Central memory CD8-positive, alpha-beta T cell (primary cell): ENCODE measurements at regions not wholly inside any gene's neighbourhood (a gene's known extent, or its start where the extent isn't known, plus 50 kb on each side); places are given as distances from the start of the nearest gene placed in this dataset.

Source experiments
- ATAC-seq: fragments of 150-1000 bp; cut with Tn5 transposase; replicated peaks from 2 replicates; pipeline ENCODE4 v1.10.0; 2022; ENCODE audit warnings: mild to moderate bottlenecking, moderate FRiP score, moderate number of reproducible peaks; ENCODE audit not compliant: poor library complexity, severe bottlenecking; ENCODE audit errors: extremely low read depth
- DNase-seq, 2 donors: peaks; one replicate each; pipeline ENCODE4 v3.0.0; 2021; ENCODE audit warnings: low spot score in 2 of 2
- H3K27ac Mint-ChIP-seq: one replicate; pipeline ENCODE4 v1.8.0; 2022; ENCODE audit warnings: low read depth, mild to moderate bottlenecking, moderate library complexity, mixed read lengths
- H3K27me3 Mint-ChIP-seq: one replicate; pipeline ENCODE4 v1.8.0; 2022; ENCODE audit warnings: mixed read lengths
- H3K36me3 Mint-ChIP-seq: one replicate; pipeline ENCODE4 v1.8.0; 2022; ENCODE audit warnings: mild to moderate bottlenecking, moderate library complexity, mixed read lengths; ENCODE audit not compliant: insufficient read depth
- H3K4me1 Mint-ChIP-seq: one replicate; pipeline ENCODE4 v1.8.0; 2022; ENCODE audit warnings: mixed read lengths
- H3K4me3 Mint-ChIP-seq: one replicate; pipeline ENCODE4 v1.8.0; 2022; ENCODE audit warnings: mild to moderate bottlenecking, moderate library complexity, mixed read lengths
- H3K9me3 Mint-ChIP-seq: one replicate; pipeline ENCODE4 v1.8.0; 2022; ENCODE audit warnings: mixed read lengths

DNA sequence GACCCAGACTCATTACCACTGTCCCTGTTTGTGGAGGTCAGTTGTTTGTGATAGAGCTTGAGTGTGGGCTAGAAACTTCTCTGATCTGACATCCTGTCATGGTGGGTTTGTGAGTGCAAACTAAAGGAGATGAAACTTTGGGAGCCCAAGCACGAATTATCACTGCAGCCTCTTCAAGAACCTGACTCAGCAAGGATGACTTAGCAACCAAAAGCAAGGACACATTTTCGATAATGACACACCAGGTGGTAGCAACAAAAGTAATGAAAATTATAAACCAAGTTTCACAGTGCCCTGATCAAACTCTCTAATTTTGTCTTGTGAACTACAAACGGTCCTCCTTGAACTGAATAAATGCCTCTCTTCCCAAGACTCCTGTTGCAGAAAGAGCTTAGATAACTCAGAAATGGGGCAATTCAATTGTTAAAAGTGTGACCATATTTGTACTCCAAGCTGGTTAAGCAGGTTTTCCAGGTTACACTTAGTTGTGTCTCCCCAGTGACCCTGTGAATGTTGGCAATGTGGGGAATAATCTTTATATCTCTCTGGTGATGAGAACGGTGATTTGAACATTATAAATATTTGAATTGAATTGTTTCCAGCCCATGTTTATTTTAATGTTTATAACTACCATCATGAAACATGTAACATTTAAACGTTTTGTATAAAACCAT lies 52.6 kb upstream of the ATP8A1 start:
- Mint-ChIP-seq H3K9me3 (no peaks in the 10 kb centered on the region), H3K27me3 (peaks cover 14% of the 10 kb centered on the region), H3K4me3 (no peak overlapping the region), H3K36me3 (peaks cover 5% of the 10 kb centered on the region), H3K4me1 (no peaks in the 10 kb centered on the region), H3K27ac (no peak overlapping the region)
- DNase-seq, result no peak
- ATAC-seq, result no peak

DNA sequence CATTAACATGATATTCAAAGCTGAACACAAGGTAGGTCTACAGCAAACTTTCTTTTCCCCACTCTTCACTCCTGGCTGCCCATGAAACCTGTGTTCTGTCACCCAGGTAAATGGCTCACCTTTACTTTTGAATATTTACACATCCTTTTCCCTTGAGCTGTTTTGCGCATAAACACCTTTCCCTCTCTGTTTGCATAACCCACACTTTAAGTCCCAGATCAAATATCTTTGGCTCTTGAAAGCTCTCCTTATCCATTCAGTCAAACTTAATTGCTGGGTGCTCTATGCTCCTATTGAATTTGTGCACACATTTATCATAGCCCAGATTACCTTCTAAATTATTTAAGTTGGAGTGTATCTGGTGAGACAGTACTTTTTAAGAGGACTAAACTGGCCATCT lies 51.7 kb upstream of the ATP8A1 start:
- ATAC-seq (no peak), DNase-seq (no peak)
- H3K9me3 Mint-ChIP-seq, result no peaks in the 10 kb centered on the region
- no peaks in the 10 kb centered on the region for H3K4me1 Mint-ChIP-seq
- H3K27me3 Mint-ChIP-seq, result peaks cover 14% of the 10 kb centered on the region
- peaks cover 5% of the 10 kb centered on the region for H3K36me3 Mint-ChIP-seq
- no peak overlapping the region for H3K27ac Mint-ChIP-seq
- no peak overlapping the region for H3K4me3 Mint-ChIP-seq
